ENCODE measurements at regions not wholly inside any gene's neighbourhood (a gene's known extent, or its start where the extent isn't known, plus 50 kb on each side); places are given as distances from the start of the nearest gene placed in this dataset.

GRCh38 chr11:32273931-32274330, 161.4 kb downstream of the WT1 start:
- DNase-seq: no peak

GRCh38 chr11:32279672-32280071, 155.7 kb downstream of the WT1 start:
- DNase-seq: no peak

- no peak for DNase-seq
These were observed 155.0 kb downstream of the WT1 start for GRCh38 chr11:32280339-32280738.

- no peak for DNase-seq
These were observed 147.1 kb downstream of the WT1 start for GRCh38 chr11:32288276-32288675.

- DNase-seq: no peak
These were observed 145.6 kb downstream of the WT1 start for GRCh38 chr11:32289701-32290100.

- no peak for DNase-seq
These were observed 144.6 kb downstream of the WT1 start for GRCh38 chr11:32290783-32291182.

GRCh38 chr11:32297611-32298011, 137.7 kb downstream of the WT1 start:
- DNase-seq: no peak

GRCh38 chr11:32302826-32303225, 132.5 kb downstream of the WT1 start:
- no peak for DNase-seq

DNA sequence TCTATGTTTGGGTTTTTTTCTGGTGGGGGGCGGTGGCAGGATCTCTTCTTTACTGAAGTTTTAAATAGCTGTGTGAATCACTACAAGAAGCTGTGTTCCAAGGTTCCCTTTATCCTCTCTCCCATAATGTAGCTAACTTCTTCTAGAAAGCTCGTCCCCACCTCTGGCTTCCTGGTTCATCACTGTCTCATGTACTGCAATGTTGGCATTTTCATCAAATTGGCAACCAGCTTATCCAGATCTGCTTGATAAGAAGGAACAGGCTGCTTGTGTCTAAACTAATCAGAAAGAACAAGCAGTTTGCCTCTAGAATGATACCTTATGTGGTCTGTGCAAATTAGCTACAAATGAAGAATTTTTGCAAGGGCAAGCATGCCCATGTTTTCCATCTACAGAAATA, 130.8 kb downstream of the WT1 start:
- DNase-seq: no peak

DNA sequence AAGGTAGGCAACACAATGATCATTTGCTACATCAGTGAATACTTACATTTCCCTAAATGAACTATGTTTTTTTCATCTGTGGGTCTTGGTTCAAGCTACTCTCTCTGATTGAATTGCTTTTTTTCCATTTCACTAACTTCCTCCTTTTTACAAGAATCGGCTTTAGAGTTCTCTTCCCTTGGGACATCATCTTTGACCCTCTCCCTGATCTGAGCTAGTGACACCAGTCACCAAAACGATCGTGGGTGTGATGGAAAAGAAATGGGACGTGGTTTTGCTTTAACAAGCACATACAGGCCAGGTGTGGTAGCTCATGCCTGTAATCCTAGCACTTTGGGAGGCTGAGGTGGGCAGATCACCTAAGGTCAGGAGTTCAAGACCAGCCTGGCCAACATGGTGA, 129.9 kb downstream of the WT1 start:
- DNase-seq: no peak

- no peak for DNase-seq
These were observed 127.9 kb downstream of the WT1 start for GRCh38 chr11:32307471-32307870.

DNA sequence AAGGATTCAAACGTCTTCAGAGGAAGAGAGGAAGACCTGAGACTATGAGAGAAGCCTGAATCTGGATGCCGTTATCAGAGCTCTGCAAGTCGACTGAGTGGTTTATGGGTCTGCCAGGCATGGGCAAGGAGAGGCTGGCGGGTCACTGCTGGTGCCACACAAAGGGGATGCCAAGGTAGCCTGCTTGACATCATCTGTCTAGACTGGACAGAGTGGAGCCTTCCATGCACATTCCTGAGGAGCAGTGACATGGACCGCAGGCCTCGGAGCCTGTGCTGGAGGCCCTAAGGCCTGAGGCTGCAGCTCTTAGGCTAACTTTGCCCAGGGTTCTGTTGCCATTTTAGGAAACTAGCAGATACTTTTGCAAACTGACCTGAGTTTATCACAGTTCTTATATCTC, 127.4 kb downstream of the WT1 start:
- DNase-seq: no peak

DNA sequence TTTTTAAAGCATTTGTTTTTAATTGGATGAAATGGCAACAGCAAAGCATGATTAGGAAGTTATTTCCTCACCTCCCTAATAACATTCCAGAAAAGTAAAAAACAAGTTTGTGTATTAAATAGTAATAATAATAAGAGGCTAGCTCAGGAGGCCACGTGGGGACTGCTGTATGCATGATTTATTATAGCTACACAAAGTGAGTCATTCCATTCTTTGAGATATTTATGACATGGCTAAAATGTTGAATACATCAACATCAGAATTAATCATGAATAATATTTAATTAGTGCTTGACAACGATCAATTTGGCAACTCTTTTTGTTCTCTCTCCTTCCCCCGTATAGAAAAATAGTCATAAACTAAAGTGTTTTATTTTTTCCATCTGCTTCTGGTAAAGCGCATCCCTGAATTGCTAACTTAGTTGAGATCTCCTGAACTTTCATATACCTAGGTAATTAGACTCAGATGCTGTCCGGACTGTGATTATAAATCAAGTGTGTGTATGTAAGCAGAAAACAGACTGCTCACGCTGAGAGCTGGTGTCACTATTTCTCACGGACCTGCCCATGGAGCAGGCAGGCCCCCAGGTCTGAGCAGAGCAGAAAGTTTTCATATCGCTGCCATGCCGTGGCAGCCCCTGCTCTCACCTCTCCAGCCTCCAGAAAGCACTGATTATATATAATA, 125.7 kb downstream of the WT1 start:
- DNase-seq: no peak

- no peak for DNase-seq
These were observed 125.1 kb downstream of the WT1 start for GRCh38 chr11:32310214-32310601.

DNA sequence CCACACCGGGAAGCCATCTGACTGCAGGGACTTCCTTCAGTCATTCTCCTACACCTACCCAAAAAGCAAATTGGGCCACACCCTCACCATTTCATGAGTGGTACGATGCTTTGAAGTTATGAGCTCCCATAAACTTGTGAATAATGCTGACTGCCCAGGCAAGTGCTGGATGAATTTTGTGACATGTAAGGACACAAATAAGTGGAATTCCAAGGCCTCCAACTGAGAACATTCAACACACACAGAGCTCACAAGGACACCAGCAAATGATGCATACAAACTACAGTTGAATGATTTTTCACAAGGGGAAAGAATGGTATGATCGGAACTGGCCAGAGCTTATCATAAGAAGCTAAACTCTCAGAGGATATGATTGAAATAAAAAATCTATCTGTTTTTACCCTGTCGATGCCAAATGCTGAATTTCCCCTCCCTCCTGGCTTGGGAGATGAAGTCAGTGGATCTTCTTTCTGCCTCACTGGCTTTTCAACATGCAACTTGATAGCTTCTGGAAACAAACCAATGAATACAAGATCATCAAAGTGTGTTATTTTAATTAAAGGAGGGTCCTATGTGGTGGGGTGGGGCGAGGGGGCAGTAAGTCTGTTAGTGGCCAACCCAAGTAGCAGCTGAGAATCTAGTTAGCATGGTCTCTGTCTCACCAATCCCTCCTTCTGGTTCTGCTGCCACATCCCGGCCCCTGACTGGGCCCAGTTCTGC, 123.8 kb downstream of the WT1 start:
- DNase-seq: no peak

GRCh38 chr11:32312206-32312817, 123.0 kb downstream of the WT1 start:
- DNase-seq: no peak

DNA sequence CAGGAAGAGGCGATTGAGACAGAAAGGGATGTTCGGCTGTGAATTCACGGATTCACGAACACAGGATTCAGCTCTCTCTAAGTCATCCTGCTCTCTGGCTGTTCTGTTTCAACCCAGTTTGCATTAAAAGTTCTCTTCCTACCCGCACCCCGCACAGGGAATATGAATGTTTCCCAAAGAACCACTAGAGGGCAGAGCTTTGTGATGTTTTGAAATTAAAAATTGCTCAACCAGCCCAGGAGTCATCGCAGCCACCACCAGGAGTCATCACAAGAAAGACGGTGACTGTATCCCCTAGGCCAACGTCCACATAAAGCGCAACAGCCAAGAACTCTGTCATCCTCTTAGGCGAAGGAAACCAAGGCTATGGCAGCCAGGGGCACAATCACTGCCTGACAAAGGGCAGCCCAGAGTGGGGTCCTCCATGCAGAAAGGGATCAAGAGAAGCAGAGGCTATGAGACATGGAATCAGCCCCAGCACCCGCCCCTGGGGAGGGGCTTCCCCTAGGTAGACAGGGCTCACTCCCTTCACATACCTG, 122.4 kb downstream of the WT1 start:
- no peak for DNase-seq

- no peak for DNase-seq
These were observed 121.9 kb downstream of the WT1 start for GRCh38 chr11:32313477-32313876.

DNA sequence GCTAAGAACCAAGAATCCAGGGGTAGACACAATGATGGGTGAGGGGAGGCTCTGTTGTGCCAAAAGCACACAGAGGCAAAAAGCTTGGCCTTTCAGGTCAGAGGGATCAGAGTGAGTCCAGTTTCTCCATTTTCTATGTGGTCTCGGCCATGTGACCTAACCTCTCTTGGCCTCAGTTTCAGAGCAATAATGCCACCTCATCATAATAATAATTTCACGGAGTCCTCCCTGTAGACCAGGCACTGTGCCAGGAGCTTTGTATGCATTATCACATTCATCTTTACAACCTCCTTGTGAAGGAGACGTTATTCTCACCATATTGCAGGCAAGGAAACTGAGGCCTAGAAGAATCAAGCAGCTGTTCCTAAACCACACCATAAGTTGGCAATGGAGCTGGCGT, 120.2 kb downstream of the WT1 start:
- DNase-seq: no peak

DNA sequence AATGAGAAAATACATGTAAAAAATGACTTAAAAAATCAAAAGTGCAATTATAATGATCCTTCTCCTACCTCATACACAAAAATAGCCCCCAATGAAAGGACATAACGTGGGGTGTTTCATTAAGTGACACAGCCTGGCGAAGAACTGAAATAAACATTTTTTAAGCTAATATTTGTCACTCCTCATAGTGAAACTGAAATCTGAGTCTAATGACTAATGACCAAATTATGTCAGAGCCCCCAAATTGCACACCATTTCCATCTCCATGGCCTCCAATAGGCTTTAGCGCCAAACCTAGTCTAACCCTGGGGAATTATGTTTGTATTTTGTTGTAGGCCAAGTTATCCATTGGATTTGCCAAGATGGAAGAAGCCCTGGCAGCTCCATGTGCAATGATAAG, 119.1 kb downstream of the WT1 start:
- DNase-seq: no peak

DNA sequence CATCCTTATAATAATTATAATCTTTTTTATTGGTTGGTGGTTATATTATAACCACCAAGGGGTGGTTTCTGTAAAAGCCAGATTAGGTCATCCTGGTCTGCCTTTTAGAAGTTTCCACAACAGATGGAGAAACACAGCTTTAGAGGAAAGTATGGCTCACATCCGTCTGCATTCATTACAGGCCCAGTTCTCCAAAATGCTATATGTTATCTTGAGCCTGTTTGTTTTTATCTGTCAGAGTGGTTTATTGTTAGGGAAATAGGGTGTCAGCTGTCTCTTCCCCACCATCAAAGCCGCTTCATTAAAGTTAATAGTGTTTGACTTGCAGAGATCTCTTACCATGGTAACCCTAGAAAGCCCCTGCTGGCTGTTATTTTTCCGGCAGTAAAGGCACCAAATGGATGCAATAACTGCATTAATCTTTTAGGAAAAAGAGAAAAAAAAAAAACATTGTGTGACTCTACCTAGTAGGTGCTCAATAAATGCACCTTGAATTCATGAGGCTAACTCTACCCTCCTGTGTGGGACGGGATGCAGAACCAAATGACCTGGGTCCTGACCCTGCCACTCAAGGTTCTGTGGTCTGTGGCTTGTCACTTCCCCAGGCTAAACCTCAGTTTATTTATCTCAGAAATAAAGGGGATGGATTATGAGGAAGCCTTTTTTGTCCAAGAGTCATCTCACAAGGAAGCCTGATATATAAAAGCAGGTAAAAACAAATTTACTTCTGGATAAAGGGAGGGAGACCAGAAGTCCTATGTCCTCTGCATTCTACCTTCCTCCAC, 118.3 kb downstream of the WT1 start:
- no peak for DNase-seq

DNA sequence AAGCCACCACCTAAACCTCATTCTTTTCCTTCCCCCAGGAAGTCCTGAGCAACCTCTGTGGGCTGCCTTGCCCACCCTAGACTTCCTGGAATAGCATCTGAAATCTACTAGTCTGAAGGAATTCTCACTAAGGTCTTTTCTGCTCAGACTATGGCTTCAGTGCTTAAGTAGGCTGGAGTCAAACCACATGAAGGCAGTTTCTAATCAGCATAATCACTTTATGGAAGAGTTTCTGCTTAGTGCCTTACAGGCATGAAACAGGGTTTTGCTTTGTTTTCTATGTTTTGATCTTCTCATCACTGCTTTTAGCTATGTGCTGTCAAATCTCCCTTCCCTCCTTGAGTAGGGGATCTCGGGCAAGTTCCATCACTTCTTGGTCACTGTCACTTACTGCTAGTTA, 117.7 kb downstream of the WT1 start:
- no peak for DNase-seq

Measured in stimulated activated CD4-positive, alpha-beta T cell treated with anti-CD3 and anti-CD28 coated beads, Interleukin-12 subunit alpha, Interleukin-12 subunit beta, amount 100 ng/mL, for 4 hours (primary cell).